SIG-M5 treated with dmso at 0.1 percent for 504 hours (cell line): ENCODE measurements at regions not wholly inside any gene's neighbourhood (a gene's known extent, or its start where the extent isn't known, plus 50 kb on each side); places are given as distances from the start of the nearest gene placed in this dataset.
"Not testable (repeated sequence)": the region's sequence is repeated elsewhere in the genome, so short reads cannot be mapped to it uniquely, and the experiment has no call there.

Experiments used
- DNase-seq: peaks from one replicate; lab custom pipeline; 2025; ENCODE audit not compliant: unreplicated experiment; lab: John Stamatoyannopoulos, UW

DNA sequence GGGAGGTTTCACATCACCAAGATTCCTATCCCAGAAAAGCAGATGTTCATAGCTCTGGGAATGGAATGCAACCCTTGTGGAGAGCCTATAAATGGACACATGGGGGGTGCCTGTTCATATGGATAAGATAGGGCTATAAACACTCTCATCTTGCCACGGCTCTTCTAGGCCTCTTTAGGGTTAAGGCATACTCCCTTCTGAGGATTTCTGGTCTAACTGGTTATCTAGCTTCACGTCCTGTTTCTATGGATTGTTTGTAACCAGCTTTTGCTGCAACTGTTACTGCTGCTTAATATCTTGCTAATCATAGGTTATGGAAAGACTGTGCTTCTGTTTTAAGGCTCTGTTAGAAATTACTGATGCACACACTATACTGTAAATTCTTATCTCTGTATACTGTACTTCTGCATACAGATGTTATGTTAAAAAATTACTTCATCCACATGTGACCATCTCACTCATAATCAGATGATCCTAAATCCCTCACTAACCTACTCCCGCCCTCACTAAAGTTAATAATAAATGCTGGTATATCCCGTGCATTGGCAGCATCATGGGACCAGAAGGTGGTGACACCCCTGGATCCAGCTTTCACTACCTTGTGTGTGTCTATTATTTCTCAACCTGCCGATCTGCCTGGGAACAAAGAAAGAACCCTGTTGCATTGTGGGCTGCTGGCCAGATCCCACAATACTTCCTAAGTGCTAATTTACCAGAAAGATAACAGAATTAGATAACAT is 68.7 kb downstream of the PRKAB2 start:
- not testable (repeated sequence) for DNase-seq

DNA sequence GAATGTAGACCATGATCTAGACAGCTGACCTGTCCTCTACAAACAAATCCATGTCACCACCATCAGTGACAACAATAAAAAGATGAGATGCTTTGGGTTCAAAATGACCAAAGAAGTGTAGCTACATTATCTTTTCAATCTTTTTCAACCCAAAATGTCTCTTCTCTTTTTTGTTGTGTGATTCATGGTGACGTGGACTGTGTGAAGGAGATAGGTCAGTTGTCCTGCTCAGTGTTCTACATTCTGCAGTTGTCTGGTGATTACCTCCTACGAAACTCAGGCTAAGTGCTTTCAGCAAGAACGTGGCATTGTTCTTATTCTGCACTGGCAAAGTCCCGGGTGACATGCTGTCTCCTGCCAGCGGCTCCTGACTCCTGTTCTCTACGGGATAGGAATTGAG is 73.1 kb downstream of the PRKAB2 start:
- no peak for DNase-seq

DNA sequence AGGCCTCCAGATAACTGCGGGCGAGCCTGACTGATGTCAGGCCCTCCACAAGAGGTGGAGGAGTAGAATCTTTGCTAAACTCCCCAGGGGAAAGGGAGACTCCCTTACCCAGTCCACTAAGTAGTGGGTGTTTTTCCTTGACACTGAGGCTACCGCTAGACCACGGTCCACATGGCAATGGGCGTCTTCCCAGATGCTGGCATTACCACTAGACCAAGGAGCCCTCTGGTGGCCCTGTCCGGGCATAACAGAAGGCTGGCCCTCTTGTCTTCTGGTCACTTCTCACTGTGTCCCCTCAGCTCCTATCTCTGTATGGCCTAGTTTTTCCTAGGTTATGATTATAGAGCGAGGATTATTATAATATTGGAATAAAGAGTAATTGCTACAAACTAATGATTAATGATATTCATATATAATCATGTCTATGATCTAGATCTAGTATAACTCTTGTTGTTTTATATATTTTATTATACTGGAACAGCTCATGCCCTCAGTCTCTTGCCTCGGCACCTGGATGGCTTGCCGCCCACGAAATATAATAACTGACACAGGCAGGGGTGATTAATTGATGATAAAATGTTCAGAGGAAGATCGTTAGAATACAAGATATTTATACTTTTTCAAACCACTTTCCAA is 73.8 kb downstream of the PRKAB2 start:
- DNase-seq: not testable (repeated sequence)

GRCh38 chr1:147095691-147096090 is 76.6 kb downstream of the PRKAB2 start:
- DNase-seq: no peak

DNA sequence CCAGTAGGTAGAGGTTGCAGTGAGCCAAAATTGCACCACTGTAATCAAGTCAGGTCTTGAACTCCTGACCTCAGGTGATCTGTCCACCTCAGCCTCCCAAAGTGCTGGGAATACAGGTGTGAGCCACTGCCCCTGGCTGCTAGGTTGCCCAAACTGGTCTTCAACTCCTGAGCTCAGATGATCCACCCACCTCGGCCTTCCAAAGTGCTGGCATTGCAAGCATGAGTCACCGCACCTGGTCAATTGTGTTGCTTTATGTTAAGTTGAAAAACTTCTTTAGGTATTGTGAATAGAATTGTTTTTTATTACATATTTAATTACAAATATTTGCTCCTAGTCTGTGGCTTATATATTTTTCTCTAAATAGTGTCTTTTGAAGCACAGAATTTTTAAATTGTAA is 80.5 kb downstream of the PRKAB2 start:
- DNase-seq: no peak

GRCh38 chr1:147089457-147089856 is 82.8 kb downstream of the PRKAB2 start:
- no peak for DNase-seq

GRCh38 chr1:147086129-147086528 is 86.1 kb downstream of the PRKAB2 start:
- DNase-seq: no peak

GRCh38 chr1:147084273-147085096 is 87.8 kb downstream of the PRKAB2 start:
- DNase-seq: peak; percentile 81

DNA sequence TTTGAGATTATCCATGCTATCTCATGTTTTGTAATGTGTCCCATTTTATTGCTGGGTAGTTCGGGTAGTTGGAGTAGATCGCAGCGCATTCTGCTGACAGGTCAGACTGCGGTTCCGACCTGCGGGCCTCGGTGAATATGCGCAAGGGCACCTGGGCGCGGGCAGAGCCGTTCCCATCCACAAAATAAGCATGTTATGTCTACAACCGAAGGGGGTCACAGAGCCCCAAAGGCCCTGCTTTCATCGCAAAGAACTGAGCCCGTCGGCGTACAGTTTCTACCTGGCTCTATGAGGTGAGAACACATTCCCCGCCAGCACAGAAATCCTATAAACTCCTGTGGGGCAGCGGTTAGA is 88.4 kb downstream of the PRKAB2 start:
- DNase-seq: no peak

DNA sequence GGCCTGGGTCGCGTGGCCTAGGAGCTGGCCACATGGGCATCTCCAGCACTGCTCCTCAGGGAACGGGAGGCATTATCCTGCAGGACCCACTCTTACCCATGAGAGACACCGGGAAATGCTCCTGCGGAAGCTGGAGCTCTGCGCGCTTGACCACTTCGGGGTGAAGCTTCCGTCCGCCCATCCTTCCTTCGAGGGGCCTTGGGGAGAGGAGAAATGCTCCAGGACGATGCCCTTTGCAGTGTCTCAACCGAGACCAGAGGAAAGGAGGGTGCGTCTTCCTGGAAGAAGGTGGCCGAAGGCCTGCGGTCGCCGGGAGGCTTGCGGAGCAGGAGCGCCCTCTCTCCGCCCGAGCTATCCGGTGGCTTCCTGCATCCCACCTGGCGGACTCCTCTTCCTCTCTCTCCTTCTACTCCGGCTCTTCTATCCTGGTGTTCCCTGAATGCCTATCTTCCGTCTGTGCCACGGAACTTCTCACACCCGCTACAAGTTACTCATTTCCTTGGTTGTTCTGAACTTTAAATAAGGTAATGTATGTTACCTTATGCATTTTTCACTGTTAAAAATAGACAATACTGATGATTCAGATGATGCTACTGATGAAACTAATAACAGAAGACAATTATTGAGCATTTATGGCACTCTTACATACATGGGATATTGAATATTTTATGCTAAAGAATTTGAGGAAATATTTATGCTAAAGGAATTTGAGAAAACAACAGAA is 91.4 kb downstream of the PRKAB2 start:
- no peak for DNase-seq

- no peak for DNase-seq
Measured at GRCh38 chr1:147080006-147080661, 92.1 kb downstream of the PRKAB2 start.

DNA sequence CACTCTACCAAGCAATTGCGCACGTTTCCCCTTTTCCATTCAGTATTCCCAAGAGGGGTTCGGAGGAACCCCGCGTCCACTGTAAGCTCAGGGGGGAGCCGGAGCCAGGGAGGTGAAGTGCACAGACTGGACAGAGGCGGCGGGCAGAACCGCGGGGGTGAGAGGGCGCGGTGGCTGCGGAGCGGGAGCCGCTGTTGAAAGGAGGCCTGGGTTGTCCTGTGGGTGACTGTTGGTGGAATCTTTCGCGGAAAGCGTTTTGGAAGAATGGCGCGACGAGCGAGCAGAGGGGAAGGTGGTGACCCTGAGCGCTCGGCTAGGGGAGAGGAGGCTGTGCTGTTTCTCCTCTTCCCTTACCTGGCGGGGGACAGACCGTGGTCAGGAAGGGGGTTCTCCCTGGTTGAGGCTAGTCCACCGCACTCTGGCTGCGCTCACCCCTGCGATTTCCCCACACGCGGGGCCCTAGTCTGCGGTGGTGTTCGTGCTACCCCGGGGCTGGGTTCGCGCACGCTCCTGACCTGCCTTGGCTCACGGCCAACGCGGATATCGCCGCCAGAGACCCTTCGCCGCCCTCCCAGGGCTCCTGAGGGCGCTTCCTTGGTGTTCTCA is 92.8 kb downstream of the PRKAB2 start:
- DNase-seq: no peak

GRCh38 chr1:147078606-147079399 is 93.5 kb downstream of the PRKAB2 start:
- DNase-seq: no peak

- DNase-seq: no peak
Measured at GRCh38 chr1:147077936-147078605, 94.2 kb downstream of the PRKAB2 start.

GRCh38 chr1:147077523-147077922 is 94.7 kb downstream of the PRKAB2 start:
- no peak for DNase-seq

- no peak for DNase-seq
Measured at GRCh38 chr1:147077081-147077480, 95.2 kb downstream of the PRKAB2 start.

- DNase-seq: no peak
Measured at GRCh38 chr1:147076442-147076841, 95.8 kb downstream of the PRKAB2 start.

GRCh38 chr1:147072482-147073432 is 99.5 kb downstream of the PRKAB2 start:
- no peak for DNase-seq
